ENCODE measurements at regions not wholly inside any gene's neighbourhood (a gene's known extent, or its start where the extent isn't known, plus 50 kb on each side); places are given as distances from the start of the nearest gene placed in this dataset.
"Not testable (repeated sequence)": the region's sequence is repeated elsewhere in the genome, so short reads cannot be mapped to it uniquely, and the experiment has no call there.

DNA sequence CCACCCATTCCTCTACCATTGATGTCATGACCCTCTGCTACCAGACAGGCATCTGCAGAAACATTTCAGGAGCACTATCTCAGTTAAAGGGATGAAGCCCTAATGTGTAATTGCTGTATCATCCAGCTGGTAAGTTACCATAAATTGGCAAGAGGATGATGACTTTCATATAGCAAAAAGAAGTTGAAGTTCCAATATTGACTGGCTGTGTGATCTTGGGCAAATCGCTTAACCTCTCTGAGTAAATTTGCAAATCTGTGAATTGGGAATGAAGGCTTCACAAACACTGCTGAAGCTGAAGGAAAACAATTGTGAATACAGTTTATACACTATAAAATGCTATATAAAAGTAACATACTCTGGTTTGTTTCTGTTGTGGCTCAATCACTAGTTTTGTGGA is 89.5 kb upstream of the PHACTR1 start:
- no peak for DNase-seq

DNA sequence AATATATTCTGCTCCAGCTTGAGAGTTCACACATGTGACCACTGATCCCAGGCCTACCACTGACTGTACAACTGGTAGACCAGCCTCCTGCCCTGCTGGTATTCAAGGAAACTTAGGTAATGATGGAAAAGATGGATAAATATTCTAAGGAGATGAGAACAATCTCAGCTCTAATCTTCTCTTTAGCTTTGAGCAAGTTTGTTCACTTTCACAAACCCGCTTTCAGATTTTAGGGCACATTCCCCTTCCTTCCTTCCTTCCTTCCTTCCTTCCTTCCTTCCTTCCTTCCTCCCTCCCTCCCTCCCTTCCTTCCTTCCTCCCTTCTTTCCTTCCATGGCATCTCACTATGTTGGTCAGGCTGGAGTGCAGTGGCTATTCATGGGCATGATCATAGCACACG is 88.2 kb upstream of the PHACTR1 start:
- no peak for DNase-seq

GRCh38 chr6:12633746-12634145 is 82.8 kb upstream of the PHACTR1 start:
- peak; percentile 21 to 32 for DNase-seq

GRCh38 chr6:12635375-12635774 is 81.2 kb upstream of the PHACTR1 start:
- no peak for DNase-seq

- no peak for DNase-seq
Measured at GRCh38 chr6:12635813-12636212, 80.8 kb upstream of the PHACTR1 start.

- no peak for DNase-seq
Measured at GRCh38 chr6:12636336-12636735, 80.2 kb upstream of the PHACTR1 start.

DNA sequence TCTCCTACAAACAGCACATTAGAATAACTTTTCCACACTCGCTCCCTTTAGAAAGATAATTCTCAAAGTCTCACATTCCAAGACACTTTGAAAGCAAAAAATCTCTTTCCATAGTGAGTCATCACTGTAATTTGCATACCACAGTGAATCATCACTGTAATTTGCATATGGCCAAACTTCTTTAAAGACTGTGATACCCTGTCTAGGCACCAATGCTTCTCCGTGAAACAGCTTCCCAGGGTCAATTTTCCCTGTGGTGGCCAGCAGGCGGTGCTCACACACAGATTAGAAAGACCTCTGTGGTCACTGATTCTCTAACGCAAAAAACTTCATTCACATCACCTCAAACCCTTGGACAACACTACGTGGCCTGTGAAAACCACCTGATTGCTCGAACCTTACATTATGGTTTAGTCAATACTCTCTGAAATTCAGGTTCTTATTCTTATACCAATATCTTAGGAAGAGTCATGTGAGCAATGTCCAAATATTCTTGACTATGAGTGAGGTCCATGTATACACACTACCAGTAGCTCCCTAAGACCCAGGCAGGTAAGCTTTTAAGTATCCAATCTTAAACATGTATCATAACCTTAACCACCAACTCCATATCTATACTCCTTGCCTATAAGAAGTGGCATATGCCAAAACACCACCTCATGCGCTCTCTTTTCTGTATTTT is 78.5 kb upstream of the PHACTR1 start:
- DNase-seq = peak; percentile 76 to 89

- DNase-seq = no peak
Measured at GRCh38 chr6:12640438-12640837, 76.1 kb upstream of the PHACTR1 start.

DNA sequence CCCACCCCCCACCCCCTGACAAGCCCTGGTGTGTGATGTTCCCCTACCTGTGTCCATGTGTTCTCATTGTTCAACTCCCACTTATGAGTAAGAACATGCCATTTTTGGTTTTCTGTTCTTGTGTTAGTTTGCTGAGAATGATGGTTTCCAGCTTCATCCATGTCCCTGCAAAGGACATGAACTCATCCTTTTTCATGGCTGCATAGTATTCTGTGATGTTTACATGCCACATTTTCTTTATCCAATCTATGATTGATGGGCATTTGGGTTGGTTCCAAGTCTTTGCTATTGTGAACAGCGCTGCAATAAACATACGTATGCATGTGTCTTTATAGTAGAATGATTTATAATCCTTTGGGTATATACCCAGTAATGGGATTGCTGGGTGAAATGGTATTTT is 74.8 kb upstream of the PHACTR1 start:
- DNase-seq = not testable (repeated sequence)

- DNase-seq = no peak
Measured at GRCh38 chr6:12645941-12646340, 70.6 kb upstream of the PHACTR1 start.

DNA sequence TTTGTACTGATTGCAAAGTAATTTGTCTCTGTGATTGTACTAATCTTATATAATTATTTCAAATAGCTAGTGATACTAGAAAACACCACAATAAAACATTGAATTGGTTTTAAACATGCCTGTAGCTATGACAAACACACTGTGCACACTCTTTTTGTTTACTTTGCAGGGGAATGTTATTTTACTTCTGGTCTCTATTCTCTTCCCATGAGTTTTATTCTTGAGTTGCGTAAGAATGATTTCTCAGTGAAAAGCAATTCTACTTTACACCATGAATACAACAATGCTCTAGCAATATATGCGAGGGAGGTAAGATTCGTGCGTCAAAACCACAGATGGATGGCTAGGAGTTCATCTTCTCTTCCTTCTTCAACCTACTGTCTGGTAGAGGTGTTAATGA is 68.4 kb upstream of the PHACTR1 start:
- no peak for DNase-seq

GRCh38 chr6:12649325-12649724 is 67.2 kb upstream of the PHACTR1 start:
- no peak for DNase-seq

GRCh38 chr6:12653486-12653885 is 63.1 kb upstream of the PHACTR1 start:
- peak; percentile 28 to 53 for DNase-seq

DNA sequence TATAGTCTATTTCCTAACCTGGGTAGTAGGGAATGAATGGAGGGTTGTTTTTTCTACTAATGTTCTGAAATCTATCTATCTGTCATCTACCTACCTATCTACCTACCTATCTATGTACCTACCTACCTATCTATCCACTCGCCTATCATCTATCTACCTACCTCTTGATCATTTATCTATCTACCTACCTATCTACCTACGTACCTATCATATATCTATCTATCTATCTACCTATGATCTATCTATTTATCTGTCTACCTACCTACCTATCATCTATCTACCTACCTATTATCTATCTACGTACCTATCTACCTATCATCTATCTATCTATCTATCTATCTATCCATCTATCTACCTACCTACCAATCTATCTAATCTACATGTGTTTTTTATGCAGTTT is 62.5 kb upstream of the PHACTR1 start:
- DNase-seq = no peak

DNA sequence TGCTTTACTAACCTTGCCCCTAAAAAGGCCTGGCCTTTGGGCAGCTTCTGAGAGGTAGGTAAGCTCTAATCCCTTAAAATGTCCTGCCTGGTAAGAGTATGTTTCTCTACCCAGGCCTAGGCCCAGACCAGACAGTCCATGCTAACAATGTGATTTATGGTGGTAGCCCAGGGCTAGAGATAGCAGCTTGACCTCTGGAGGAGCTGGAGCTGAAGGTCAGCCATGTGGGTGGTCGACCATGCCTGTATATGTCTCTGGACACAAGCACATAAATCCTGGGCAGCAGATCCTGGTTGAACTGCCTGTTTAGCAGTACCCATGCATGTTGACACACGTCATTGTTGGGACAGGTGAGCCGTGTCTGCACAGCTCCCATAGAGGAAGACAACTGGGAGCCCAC is 62.1 kb upstream of the PHACTR1 start:
- no peak for DNase-seq

DNA sequence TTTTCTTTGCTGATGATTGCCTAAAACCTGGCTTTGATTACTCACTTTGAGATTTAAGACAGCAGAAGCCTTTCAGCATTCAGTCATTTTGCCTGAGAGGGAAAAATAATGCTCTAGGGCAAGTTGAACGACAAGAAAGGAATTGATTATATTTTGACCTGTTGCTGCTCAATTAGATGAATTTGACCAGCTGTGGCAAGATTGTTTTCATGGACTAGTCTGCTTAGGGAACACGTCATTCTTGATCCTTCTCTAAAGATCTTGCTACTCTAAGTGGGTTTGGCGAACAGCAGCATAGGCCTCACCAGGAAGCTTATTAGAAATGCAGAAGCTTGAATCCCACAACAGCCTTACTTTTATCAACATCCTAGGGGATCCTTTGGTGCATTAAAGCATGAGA is 59.7 kb upstream of the PHACTR1 start:
- DNase-seq = no peak

DNA sequence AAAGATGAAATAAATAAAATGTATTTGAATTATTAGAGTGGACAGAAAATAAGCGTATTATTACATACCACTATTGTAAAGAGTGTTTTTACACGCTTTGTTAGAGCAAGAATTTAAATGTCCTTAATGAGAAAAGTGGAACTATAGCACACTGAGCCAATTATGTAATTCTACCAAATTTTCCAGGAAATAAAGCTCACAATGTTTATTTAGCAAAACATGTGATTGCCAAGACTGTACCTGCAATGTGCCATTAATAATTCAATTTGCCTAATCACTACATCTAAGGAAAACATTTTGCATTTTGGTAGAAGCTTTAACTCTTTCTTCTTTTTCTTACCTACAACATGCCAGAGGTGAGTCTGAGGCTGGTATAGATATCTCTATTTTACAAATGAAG is 58.7 kb upstream of the PHACTR1 start:
- DNase-seq = no peak

- no peak for DNase-seq
Measured at GRCh38 chr6:12661432-12662089, 55.0 kb upstream of the PHACTR1 start.
